ENCODE measurements at regions not wholly inside any gene's neighbourhood (a gene's known extent, or its start where the extent isn't known, plus 50 kb on each side); places are given as distances from the start of the nearest gene placed in this dataset.

GRCh38 chr5:90134381-90134780, 275.2 kb downstream of the CETN3 start:
- no peak overlapping the region for H3K4me3 ChIP-seq (ENCODE audit: low read length in 3 of 3)
- no peak for TF ChIP-seq CTCF (IDR thresholded peaks at IDR 0.05; ENCODE audit: borderline replicate concordance, extremely low read depth, insufficient read depth)
- no peaks in the 10 kb centered on the region for H3K36me3 ChIP-seq (ENCODE audit: control insufficient read depth in 2 of 3, insufficient read depth in 3 of 3, low read length in 3 of 3)
- FAIRE-seq (no peak), DNase-seq (peak in 1 of 5 donors; percentile 23)
- H3K9ac ChIP-seq (ENCODE audit: low read length in 3 of 3), result no peak overlapping the region
- intact Hi-C loops (cut with DNase I), result no loop called here
- H3K9me3 ChIP-seq (ENCODE audit: control insufficient read depth in 2 of 3, insufficient read depth in 1 of 3, low read length in 3 of 3), result no peaks in the 10 kb centered on the region
- no peak overlapping the region for H3K27ac ChIP-seq (ENCODE audit: low read depth in 2 of 2, low read length in 2 of 2)
- H3K27me3 ChIP-seq (ENCODE audit: control insufficient read depth, insufficient read depth, low read length), result no peaks in the 10 kb centered on the region
- H3K4me1 ChIP-seq (ENCODE audit: control insufficient read depth in 2 of 3, insufficient read depth in 2 of 3, low read depth in 1 of 3, low read length in 3 of 3), result no peaks in the 10 kb centered on the region

- DNase-seq (peak in 1 of 5 donors; percentile 6), FAIRE-seq (no peak)
- TF ChIP-seq CTCF (IDR thresholded peaks at IDR 0.05; ENCODE audit: borderline replicate concordance, extremely low read depth, insufficient read depth), result no peak
- no peak overlapping the region for H3K27ac ChIP-seq (ENCODE audit: low read depth in 2 of 2, low read length in 2 of 2)
- H3K27me3 ChIP-seq (ENCODE audit: control insufficient read depth, insufficient read depth, low read length), result no peaks in the 10 kb centered on the region
- H3K36me3 ChIP-seq (ENCODE audit: control insufficient read depth in 2 of 3, insufficient read depth in 3 of 3, low read length in 3 of 3), result no peaks in the 10 kb centered on the region
- no peak overlapping the region for H3K9ac ChIP-seq (ENCODE audit: low read length in 3 of 3)
- intact Hi-C loops (cut with DNase I), result no loop called here
- no peaks in the 10 kb centered on the region for H3K9me3 ChIP-seq (ENCODE audit: control insufficient read depth in 2 of 3, insufficient read depth in 1 of 3, low read length in 3 of 3)
- H3K4me3 ChIP-seq (ENCODE audit: low read length in 3 of 3), result no peak overlapping the region
- no peaks in the 10 kb centered on the region for H3K4me1 ChIP-seq (ENCODE audit: control insufficient read depth in 2 of 3, insufficient read depth in 2 of 3, low read depth in 1 of 3, low read length in 3 of 3)
These were observed 275.6 kb downstream of the CETN3 start for GRCh38 chr5:90133941-90134340.

- intact Hi-C loops (cut with DNase I), result no loop called here
- Histone ChIP-seq H3K4me1 (ENCODE audit: control insufficient read depth in 2 of 3, insufficient read depth in 2 of 3, low read depth in 1 of 3, low read length in 3 of 3) (no peaks in the 10 kb centered on the region), H3K27ac (ENCODE audit: low read depth in 2 of 2, low read length in 2 of 2) (no peak overlapping the region), H3K27me3 (ENCODE audit: control insufficient read depth, insufficient read depth, low read length) (no peaks in the 10 kb centered on the region), H3K4me3 (ENCODE audit: low read length in 3 of 3) (no peak overlapping the region), H3K36me3 (ENCODE audit: control insufficient read depth in 2 of 3, insufficient read depth in 3 of 3, low read length in 3 of 3) (no peaks in the 10 kb centered on the region), H3K9me3 (ENCODE audit: control insufficient read depth in 2 of 3, insufficient read depth in 1 of 3, low read length in 3 of 3) (no peaks in the 10 kb centered on the region), H3K9ac (ENCODE audit: low read length in 3 of 3) (no peak overlapping the region)
- FAIRE-seq (no peak), DNase-seq (peak in 2 of 5 donors; percentile 44 to 50)
- no peak for TF ChIP-seq CTCF (IDR thresholded peaks at IDR 0.05; ENCODE audit: borderline replicate concordance, extremely low read depth, insufficient read depth)
These were observed 278.0 kb downstream of the CETN3 start for GRCh38 chr5:90131383-90132133.
